ENCODE measurements at regions not wholly inside any gene's neighbourhood (a gene's known extent, or its start where the extent isn't known, plus 50 kb on each side); places are given as distances from the start of the nearest gene placed in this dataset.

DNA sequence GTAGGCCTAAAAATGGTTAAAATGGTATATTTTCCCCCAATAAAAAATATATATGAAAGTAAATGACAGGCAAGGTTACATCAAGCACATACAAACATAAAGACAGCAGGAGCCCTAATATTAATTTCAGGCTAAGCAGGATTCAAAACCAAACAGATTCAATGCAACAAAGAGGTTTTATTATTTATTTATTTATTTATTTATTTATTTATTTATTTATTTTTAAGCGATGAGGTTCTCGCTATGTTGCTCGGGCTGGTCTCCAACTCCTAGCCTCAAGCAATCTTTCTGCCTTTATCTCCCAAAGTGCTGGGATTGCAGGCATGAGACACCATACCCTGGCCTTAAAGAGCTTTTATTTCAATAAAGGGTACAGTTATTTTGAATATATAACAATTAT is 106.4 kb upstream of the SHB start:
- no peak for TF ChIP-seq POLR2A (IDR thresholded peaks at IDR 0.05; ENCODE audit: low read depth, low read length)
- no peak for TF ChIP-seq TAF1 (IDR thresholded peaks at IDR 0.05; ENCODE audit: low read depth, low read length)
- no peak for TF ChIP-seq SPI1 (IDR thresholded peaks at IDR 0.05; ENCODE audit: low read depth, low read length)
